RWPE2 (cell line): ENCODE measurements at regions not wholly inside any gene's neighbourhood (a gene's known extent, or its start where the extent isn't known, plus 50 kb on each side); places are given as distances from the start of the nearest gene placed in this dataset.
"Not testable (repeated sequence)": the region's sequence is repeated elsewhere in the genome, so short reads cannot be mapped to it uniquely, and the experiment has no call there.

Experiments used
- ATAC-seq: fragments of 200-7000 bp; cut with Tn5 transposase; 3 replicates; pipeline ENCODE4 v1.9.1; 2021; ENCODE audit warnings: low read depth
- DNase-seq: peaks from one replicate; pipeline ENCODE4 v3.0.0-alpha.2; 2020; ENCODE audit warnings: low spot score
- H3K27ac ChIP-seq: fragments of 450-650 bp; 2 replicates; pipeline ENCODE4 v1.5.1; 2017; ENCODE audit warnings: mild to moderate bottlenecking; ENCODE audit not compliant: poor library complexity, severe bottlenecking
- H3K27me3 ChIP-seq: fragments of 250-450 bp; sonication (Bioruptor Pico); 2 replicates; pipeline ENCODE4 v1.5.1; 2021; ENCODE audit warnings: mild to moderate bottlenecking, moderate library complexity; ENCODE audit not compliant: insufficient read depth, poor library complexity, severe bottlenecking
- H3K36me3 ChIP-seq: fragments of 250-450 bp; sonication (Bioruptor Pico); 2 replicates; pipeline ENCODE4 v1.5.1; 2020; ENCODE audit warnings: low read depth, mild to moderate bottlenecking, moderate library complexity
- H3K4me1 ChIP-seq: fragments of 250-450 bp; sonication (Bioruptor Pico); 2 replicates; pipeline ENCODE4 v1.5.1; 2021; ENCODE audit warnings: mild to moderate bottlenecking, moderate library complexity; ENCODE audit not compliant: insufficient read depth, poor library complexity, severe bottlenecking
- H3K4me3 ChIP-seq: fragments of 250-450 bp; sonication (Bioruptor Pico); 2 replicates; pipeline ENCODE4 v1.5.1; 2021; ENCODE audit warnings: mild to moderate bottlenecking, moderate library complexity; ENCODE audit not compliant: severe bottlenecking
- H3K9me3 ChIP-seq: fragments of 250-450 bp; sonication (Bioruptor Pico); 2 replicates; pipeline ENCODE4 v1.5.1; 2021; ENCODE audit warnings: mild to moderate bottlenecking, moderate library complexity; ENCODE audit not compliant: severe bottlenecking
- TF ChIP-seq, protein P1 (sequence below): fragments of 450-650 bp; IDR thresholded peaks from one replicate; pipeline ENCODE4 v1.5.1; 2017; ENCODE audit warnings: mild to moderate bottlenecking, moderate library complexity; ENCODE audit not compliant: poor library complexity, severe bottlenecking

DNA sequence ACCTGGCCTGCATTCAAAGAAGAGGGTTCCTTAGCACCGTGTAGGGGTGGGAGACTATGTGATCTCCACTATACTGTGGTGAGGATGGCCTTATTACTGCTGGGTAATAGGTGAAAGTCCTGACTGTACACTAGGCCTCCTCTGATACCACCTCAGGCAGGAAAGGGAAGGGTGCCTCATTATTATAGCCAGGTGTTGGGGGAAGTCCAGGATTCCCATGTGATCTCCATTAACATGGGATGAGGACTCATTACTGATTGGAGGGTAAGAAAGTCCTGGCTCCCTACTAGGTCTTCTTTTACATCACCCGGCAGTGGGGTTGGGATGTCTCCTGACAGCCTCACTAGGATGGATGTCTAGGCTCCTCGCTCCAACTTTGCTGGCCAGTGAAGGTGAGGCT lies 252.1 kb downstream of the LRIG3 start:
- Histone ChIP-seq H3K4me3 (no peak overlapping the region), H3K27ac (no peak overlapping the region), H3K4me1 (no peaks in the 10 kb centered on the region), H3K36me3 (no peaks in the 10 kb centered on the region), H3K27me3 (no peaks in the 10 kb centered on the region), H3K9me3 (no peaks in the 10 kb centered on the region)
- TF ChIP-seq, protein P1, sequence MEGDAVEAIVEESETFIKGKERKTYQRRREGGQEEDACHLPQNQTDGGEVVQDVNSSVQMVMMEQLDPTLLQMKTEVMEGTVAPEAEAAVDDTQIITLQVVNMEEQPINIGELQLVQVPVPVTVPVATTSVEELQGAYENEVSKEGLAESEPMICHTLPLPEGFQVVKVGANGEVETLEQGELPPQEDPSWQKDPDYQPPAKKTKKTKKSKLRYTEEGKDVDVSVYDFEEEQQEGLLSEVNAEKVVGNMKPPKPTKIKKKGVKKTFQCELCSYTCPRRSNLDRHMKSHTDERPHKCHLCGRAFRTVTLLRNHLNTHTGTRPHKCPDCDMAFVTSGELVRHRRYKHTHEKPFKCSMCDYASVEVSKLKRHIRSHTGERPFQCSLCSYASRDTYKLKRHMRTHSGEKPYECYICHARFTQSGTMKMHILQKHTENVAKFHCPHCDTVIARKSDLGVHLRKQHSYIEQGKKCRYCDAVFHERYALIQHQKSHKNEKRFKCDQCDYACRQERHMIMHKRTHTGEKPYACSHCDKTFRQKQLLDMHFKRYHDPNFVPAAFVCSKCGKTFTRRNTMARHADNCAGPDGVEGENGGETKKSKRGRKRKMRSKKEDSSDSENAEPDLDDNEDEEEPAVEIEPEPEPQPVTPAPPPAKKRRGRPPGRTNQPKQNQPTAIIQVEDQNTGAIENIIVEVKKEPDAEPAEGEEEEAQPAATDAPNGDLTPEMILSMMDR = no peak
- ATAC-seq (no peak), DNase-seq (no peak)

GRCh38 chr12:58668871-58669270 lies 251.4 kb downstream of the LRIG3 start:
- ATAC-seq = no peak

GRCh38 chr12:58670623-58671022 lies 249.7 kb downstream of the LRIG3 start:
- ATAC-seq = no peak
- no peaks in the 10 kb centered on the region for H3K36me3 ChIP-seq
- no peak overlapping the region for H3K4me3 ChIP-seq
- no peaks in the 10 kb centered on the region for H3K4me1 ChIP-seq
- TF ChIP-seq, protein P1 = no peak
- no peaks in the 10 kb centered on the region for H3K9me3 ChIP-seq
- no peaks in the 10 kb centered on the region for H3K27me3 ChIP-seq
- DNase-seq = no peak
- H3K27ac ChIP-seq = no peak overlapping the region

More at GRCh38 chr12:58668871-58669270, 251.4 kb downstream of the LRIG3 start:
- H3K36me3 ChIP-seq = no peaks in the 10 kb centered on the region
- H3K4me1 ChIP-seq = no peaks in the 10 kb centered on the region
- H3K9me3 ChIP-seq = no peaks in the 10 kb centered on the region
- no peaks in the 10 kb centered on the region for H3K27me3 ChIP-seq
- H3K27ac ChIP-seq = no peak overlapping the region
- H3K4me3 ChIP-seq = no peak overlapping the region
- DNase-seq = no peak
- TF ChIP-seq, protein P1 = no peak

- Histone ChIP-seq H3K4me1 (no peaks in the 10 kb centered on the region), H3K27ac (no peak overlapping the region), H3K36me3 (no peaks in the 10 kb centered on the region), H3K4me3 (no peak overlapping the region), H3K9me3 (no peaks in the 10 kb centered on the region), H3K27me3 (no peaks in the 10 kb centered on the region)
- ATAC-seq (no peak), DNase-seq (no peak)
- TF ChIP-seq, protein P1 = no peak
Observed at GRCh38 chr12:58671196-58671595, 249.1 kb downstream of the LRIG3 start.

DNA sequence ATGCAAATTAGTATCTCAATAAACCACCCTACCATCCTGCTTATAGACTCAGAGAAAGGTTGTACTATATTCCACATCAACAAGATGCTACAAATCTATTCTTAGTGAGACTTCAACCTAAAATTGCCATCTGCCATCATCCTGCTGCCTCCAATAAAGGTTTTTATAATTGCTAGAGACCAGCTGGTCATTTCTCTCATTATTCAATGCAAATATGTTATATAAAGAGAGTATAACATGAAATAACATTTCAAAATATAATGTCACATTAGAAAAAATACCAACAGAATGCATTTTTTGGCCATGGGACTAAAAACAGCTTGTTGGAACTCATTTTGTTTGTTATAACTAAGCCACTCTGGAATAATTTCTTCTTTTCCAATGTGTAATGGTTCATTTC lies 247.3 kb downstream of the LRIG3 start:
- TF ChIP-seq, protein P1 = no peak
- no peaks in the 10 kb centered on the region for H3K4me1 ChIP-seq
- no peaks in the 10 kb centered on the region for H3K27me3 ChIP-seq
- DNase-seq (no peak), ATAC-seq (no peak)
- H3K36me3 ChIP-seq = no peaks in the 10 kb centered on the region
- no peaks in the 10 kb centered on the region for H3K9me3 ChIP-seq
- no peak overlapping the region for H3K27ac ChIP-seq
- no peak overlapping the region for H3K4me3 ChIP-seq

DNA sequence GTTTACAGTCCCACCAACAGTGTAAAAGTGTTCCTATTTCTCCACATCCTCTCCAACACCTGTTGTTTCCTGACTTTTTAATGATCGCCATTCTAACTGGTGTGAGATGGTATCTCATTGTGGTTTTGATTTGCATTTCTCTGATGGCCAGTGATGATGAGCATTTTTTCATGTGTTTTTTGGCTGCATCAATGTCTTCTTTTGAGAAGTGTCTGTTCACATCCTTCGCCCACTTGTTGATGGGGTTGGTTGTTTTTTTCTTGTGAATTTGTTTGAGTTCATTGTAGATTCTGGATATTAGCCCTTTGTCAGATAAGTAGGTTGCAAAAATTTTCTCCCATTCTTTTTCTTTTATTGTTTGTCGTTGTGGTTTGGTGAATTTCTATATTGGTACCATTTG lies 242.5 kb downstream of the LRIG3 start:
- H3K4me3 ChIP-seq, H3K36me3 ChIP-seq, DNase-seq, ATAC-seq, H3K4me1 ChIP-seq, H3K27ac ChIP-seq, H3K9me3 ChIP-seq, H3K27me3 ChIP-seq: not testable (repeated sequence)
